HG03469 (cell line): ENCODE measurements at regions not wholly inside any gene's neighbourhood (a gene's known extent, or its start where the extent isn't known, plus 50 kb on each side); places are given as distances from the start of the nearest gene placed in this dataset.

Experiments
- ATAC-seq: cut with Tn5 transposase; IDR thresholded peaks from one replicate; pipeline ENCODE4 v1.9.1; 2021; ENCODE audit warnings: mild to moderate bottlenecking, moderate library complexity, moderate number of reproducible peaks; ENCODE audit not compliant: unreplicated experiment

- no peak for ATAC-seq
Observed at GRCh38 chr13:34588362-34588761, 353.7 kb upstream of the NBEA start.

- ATAC-seq: no peak
Observed at GRCh38 chr13:34589581-34589980, 352.5 kb upstream of the NBEA start.

GRCh38 chr13:34591129-34591528, 350.9 kb upstream of the NBEA start:
- ATAC-seq: no peak

- no peak for ATAC-seq
Observed at GRCh38 chr13:34591900-34592529, 350.1 kb upstream of the NBEA start.

GRCh38 chr13:34593658-34594057, 348.4 kb upstream of the NBEA start:
- ATAC-seq: no peak

- no peak for ATAC-seq
Observed at GRCh38 chr13:34594507-34594906, 347.6 kb upstream of the NBEA start.

- no peak for ATAC-seq
Observed at GRCh38 chr13:34608331-34608730, 333.7 kb upstream of the NBEA start.

GRCh38 chr13:34611671-34612070, 330.4 kb upstream of the NBEA start:
- ATAC-seq: no peak

- no peak for ATAC-seq
Observed at GRCh38 chr13:34617473-34618083, 324.5 kb upstream of the NBEA start.

GRCh38 chr13:34618654-34619053, 323.4 kb upstream of the NBEA start:
- no peak for ATAC-seq

- ATAC-seq: no peak
Observed at GRCh38 chr13:34619326-34619725, 322.7 kb upstream of the NBEA start.

GRCh38 chr13:34620074-34620850, 321.8 kb upstream of the NBEA start:
- ATAC-seq: no peak

GRCh38 chr13:34620862-34621261, 321.2 kb upstream of the NBEA start:
- no peak for ATAC-seq

- ATAC-seq: no peak
Observed at GRCh38 chr13:34623331-34623730, 318.7 kb upstream of the NBEA start.

GRCh38 chr13:34627509-34628208, 314.4 kb upstream of the NBEA start:
- no peak for ATAC-seq

GRCh38 chr13:34628209-34628682, 313.8 kb upstream of the NBEA start:
- ATAC-seq: no peak

GRCh38 chr13:34634448-34634847, 307.6 kb upstream of the NBEA start:
- ATAC-seq: no peak

- no peak for ATAC-seq
Observed at GRCh38 chr13:34637138-34637537, 304.9 kb upstream of the NBEA start.

GRCh38 chr13:34637636-34638035, 304.4 kb upstream of the NBEA start:
- no peak for ATAC-seq

GRCh38 chr13:34638897-34639296, 303.2 kb upstream of the NBEA start:
- no peak for ATAC-seq
